Fibroblast of lung (primary cell): ENCODE measurements at regions not wholly inside any gene's neighbourhood (a gene's known extent, or its start where the extent isn't known, plus 50 kb on each side); places are given as distances from the start of the nearest gene placed in this dataset.

Experiments
- DNase-seq, 2 donors: peaks; one replicate each; pipeline versions ENCODE4 v3.0.0 to v3.0.0-alpha.2; 2010; ENCODE audit warnings: low read depth in 2 of 2
- H2AFZ ChIP-seq: 2 replicates; pipeline ENCODE4 v1.5.1; 2012; ENCODE audit warnings: low read length, control low read depth, inconsistent platforms
- H3K27ac ChIP-seq: 2 replicates; pipeline ENCODE4 v1.5.1; 2011; ENCODE audit warnings: low read length, control low read depth; ENCODE audit not compliant: insufficient read depth
- H3K27me3 ChIP-seq: 2 replicates; pipeline ENCODE4 v1.5.1; 2011; ENCODE audit warnings: mild to moderate bottlenecking, low read length; ENCODE audit not compliant: control insufficient read depth, insufficient read depth
- H3K36me3 ChIP-seq: 2 replicates; pipeline ENCODE4 v1.5.1; 2011; ENCODE audit warnings: low read length; ENCODE audit not compliant: control insufficient read depth, insufficient read depth
- H3K4me1 ChIP-seq: 2 replicates; pipeline ENCODE4 v1.5.1; 2011; ENCODE audit warnings: low read length; ENCODE audit not compliant: control insufficient read depth, insufficient read depth; ENCODE audit errors: extremely low read depth
- H3K4me2 ChIP-seq: 2 replicates; pipeline ENCODE4 v1.5.1; 2011; ENCODE audit warnings: low read length, control low read depth; ENCODE audit not compliant: insufficient read depth; ENCODE audit errors: extremely low read depth
- H3K4me3 ChIP-seq, 4 experiments: fragments of 200-600 bp in 1 of 4; sonication (generic) in 1 of 4; replicated peaks in 1 of 4; 2 replicates each; pipeline ENCODE4 v1.5.1; 2011 to 2016; ENCODE audit warnings: low read length in 4 of 4, low read depth in 3 of 4, mild to moderate bottlenecking in 3 of 4, control low read depth in 2 of 4, inconsistent platforms in 1 of 4, mixed read lengths in 1 of 4; ENCODE audit not compliant: insufficient read depth in 1 of 4; ENCODE audit errors: control extremely low read depth in 1 of 4
- H3K79me2 ChIP-seq: 2 replicates; pipeline ENCODE4 v1.5.1; 2012; ENCODE audit warnings: mild to moderate bottlenecking, low read length, inconsistent platforms; ENCODE audit not compliant: control insufficient read depth, insufficient read depth
- H3K9ac ChIP-seq: 2 replicates; pipeline ENCODE4 v1.5.1; 2011; ENCODE audit warnings: mild to moderate bottlenecking, low read length, control low read depth; ENCODE audit not compliant: insufficient read depth
- H3K9me3 ChIP-seq: 2 replicates; pipeline ENCODE4 v1.5.1; 2012; ENCODE audit warnings: low read depth, low read length; ENCODE audit not compliant: control insufficient read depth, insufficient read depth
- H4K20me1 ChIP-seq: 2 replicates; pipeline ENCODE4 v1.5.1; 2011; ENCODE audit warnings: low read length; ENCODE audit not compliant: control insufficient read depth, insufficient read depth; ENCODE audit errors: extremely low read depth
- CTCF ChIP-seq, 2 donors: IDR thresholded peaks in 1 of 2; conservative IDR thresholded peaks in 1 of 2; 1 replicate in 1 of 2; 2 replicates in 1 of 2; pipeline ENCODE4 v1.5.1; 2011 to 2012; ENCODE audit warnings: low read length in 2 of 2, control low read depth in 1 of 2, inconsistent platforms in 1 of 2, low read depth in 1 of 2, mild to moderate bottlenecking in 1 of 2
- EZH2 ChIP-seq: IDR thresholded peaks from 2 replicates; pipeline ENCODE4 v1.5.1; 2012; ENCODE audit warnings: low read length, control low read depth, mild to moderate bottlenecking; ENCODE audit errors: missing control alignments

- Histone ChIP-seq H3K36me3 (no peaks in the 10 kb centered on the region), H4K20me1 (no peaks in the 10 kb centered on the region), H3K79me2 (no peaks in the 10 kb centered on the region), H3K27ac (no peak overlapping the region), H3K4me3 (no peak overlapping the region), H2AFZ (no peak overlapping the region), H3K9ac (no peak overlapping the region), H3K27me3 (no peaks in the 10 kb centered on the region), H3K4me1 (no peaks in the 10 kb centered on the region), H3K9me3 (no peaks in the 10 kb centered on the region), H3K4me2 (no peak overlapping the region)
- no peak for TF ChIP-seq EZH2
- TF ChIP-seq CTCF (conservative IDR thresholded peaks at IDR 0.05 in 1 of 2, IDR thresholded peaks at IDR 0.05 in 1 of 2; ENCODE audit: low read depth in 1 of 2, low read length in 2 of 2) = no peak
- peak in 1 of 2 donors; percentile 83 for DNase-seq
Observed at GRCh38 chrX:13885591-13885990, 68.7 kb upstream of the GPM6B start.

GRCh38 chrX:13876652-13877051, 59.8 kb upstream of the GPM6B start:
- no peak overlapping the region for H3K9ac ChIP-seq

GRCh38 chrX:13875572-13875971, 58.7 kb upstream of the GPM6B start:
- H3K4me1 ChIP-seq = no peaks in the 10 kb centered on the region
- H3K27ac ChIP-seq = no peak overlapping the region
- no peak overlapping the region for H3K4me3 ChIP-seq
- H4K20me1 ChIP-seq = no peaks in the 10 kb centered on the region
- no peaks in the 10 kb centered on the region for H3K9me3 ChIP-seq
- H2AFZ ChIP-seq = no peak overlapping the region
- DNase-seq = no peak
- H3K27me3 ChIP-seq = no peaks in the 10 kb centered on the region
- H3K4me2 ChIP-seq = no peak overlapping the region
- no peaks in the 10 kb centered on the region for H3K36me3 ChIP-seq
- TF ChIP-seq CTCF (conservative IDR thresholded peaks at IDR 0.05 in 1 of 2, IDR thresholded peaks at IDR 0.05 in 1 of 2; ENCODE audit: low read depth in 1 of 2, low read length in 2 of 2) (no peak), EZH2 (no peak)
- no peak overlapping the region for H3K9ac ChIP-seq
- H3K79me2 ChIP-seq = no peaks in the 10 kb centered on the region

More at GRCh38 chrX:13876652-13877051, 59.8 kb upstream of the GPM6B start:
- H3K4me1 ChIP-seq = no peaks in the 10 kb centered on the region
- H3K79me2 ChIP-seq = no peaks in the 10 kb centered on the region
- DNase-seq = peak; percentile 59 to 81
- H4K20me1 ChIP-seq = no peaks in the 10 kb centered on the region
- no peaks in the 10 kb centered on the region for H3K9me3 ChIP-seq
- no peak overlapping the region for H2AFZ ChIP-seq
- TF ChIP-seq CTCF (conservative IDR thresholded peaks at IDR 0.05 in 1 of 2, IDR thresholded peaks at IDR 0.05 in 1 of 2; ENCODE audit: low read depth in 1 of 2, low read length in 2 of 2) = no peak
- TF ChIP-seq EZH2 = no peak
- peak overlapping the region; percentile 7 for H3K27ac ChIP-seq
- H3K4me3 ChIP-seq = no peak overlapping the region
- no peaks in the 10 kb centered on the region for H3K36me3 ChIP-seq
- H3K4me2 ChIP-seq = no peak overlapping the region
- H3K27me3 ChIP-seq = no peaks in the 10 kb centered on the region
